HepG2 (cell line): ENCODE measurements at regions not wholly inside any gene's neighbourhood (a gene's known extent, or its start where the extent isn't known, plus 50 kb on each side); places are given as distances from the start of the nearest gene placed in this dataset.

Source experiments
- ATAC-seq: fragments of 200-7000 bp; cut with Tn5 transposase; 3 replicates; pipeline ENCODE4 v1.9.1; 2020; ENCODE audit warnings: mild to moderate bottlenecking, moderate library complexity
- BruUV-seq: library from RNA; stranded (reverse); fragments of 400-500 nt; replicated peaks from 2 replicates; lab custom pipeline; 2021; lab: Mats Ljungman, UMichigan
- CTCF ChIA-PET: fragments of 300-600 bp; formaldehyde crosslinking; extraction: SDS; loops from one replicate; lab custom pipeline; 2021; ENCODE audit warnings: low total read pairs, inconsistent platforms, low intra/inter-chr PET ratio; lab: Yijun Ruan, JAX
- POLR2A ChIA-PET: fragments of 350-600 bp; sonication (Branson Sonifier 250); formaldehyde crosslinking; loops from one replicate; lab custom pipeline; 2020; ENCODE audit warnings: antibody characterized with exemption, inconsistent platforms; lab: Yijun Ruan, JAX
- DNase-seq: peaks from one replicate; pipeline ENCODE4 v3.0.0-alpha.2; 2015; ENCODE audit warnings: low spot score
- FAIRE-seq: peaks from 3 replicates; lab custom pipeline; 2011; peaks lifted over from hg19 to GRCh38; lab: Jason Lieb, UNC
- H2AFZ ChIP-seq: one replicate; pipeline ENCODE4 v1.6.1; 2011; ENCODE audit warnings: low read length, inconsistent platforms
- H3K27ac ChIP-seq: fragments of 300-600 bp; 3 replicates; pipeline ENCODE4 v1.8.0; 2011; ENCODE audit warnings: mixed run types, mild to moderate bottlenecking, mixed read lengths, low read length, inconsistent platforms; ENCODE audit not compliant: insufficient read depth; ENCODE audit errors: extremely low read length
- H3K27me3 ChIP-seq, 2 experiments: fragments of 200-600 bp in 1 of 2; 2 replicates in 1 of 2; 3 replicates in 1 of 2; pipeline versions ENCODE4 v1.6.0 to v1.8.0; 2011; ENCODE audit warnings: low read length in 2 of 2, mild to moderate bottlenecking in 2 of 2, moderate library complexity in 2 of 2, inconsistent platforms in 1 of 2; ENCODE audit not compliant: insufficient read depth in 2 of 2, control insufficient read depth in 1 of 2
- H3K36me3 ChIP-seq, 2 experiments: fragments of 200-600 bp in 1 of 2; replicated peaks in 1 of 2; 2 replicates in 1 of 2; 3 replicates in 1 of 2; pipeline versions ENCODE4 v1.5.1 to v1.8.0; 2011; ENCODE audit warnings: low read length in 2 of 2, inconsistent platforms in 1 of 2; ENCODE audit not compliant: insufficient read depth in 2 of 2, control insufficient read depth in 1 of 2
- H3K4me1 ChIP-seq: 2 replicates; pipeline ENCODE4 v1.5.1; 2012; ENCODE audit warnings: low read length, inconsistent platforms; ENCODE audit not compliant: insufficient read depth
- H3K4me2 ChIP-seq: 2 replicates; pipeline ENCODE4 v1.6.0; 2011; ENCODE audit warnings: low read depth, low read length, inconsistent platforms
- H3K4me3 ChIP-seq, 3 experiments: fragments of 200-600 bp in 1 of 3; sonication (generic), shearing (Covaris generic) in 1 of 3; replicated peaks in 1 of 3; 2 replicates each; pipeline ENCODE4 v1.5.1; 2011 to 2016; ENCODE audit warnings: low read length in 3 of 3, inconsistent platforms in 2 of 3, low read depth in 2 of 3, mild to moderate bottlenecking in 2 of 3, control low read depth in 1 of 3, mixed read lengths in 1 of 3; ENCODE audit not compliant: insufficient read depth in 1 of 3
- H3K79me2 ChIP-seq: one replicate; pipeline ENCODE4 v1.6.1; 2011; ENCODE audit warnings: low read length, inconsistent platforms; ENCODE audit not compliant: insufficient read depth
- H3K9ac ChIP-seq: 2 replicates; pipeline ENCODE4 v1.6.0; 2011; ENCODE audit warnings: mild to moderate bottlenecking, low read depth, low read length, inconsistent platforms; ENCODE audit not compliant: insufficient read depth
- H3K9me3 ChIP-seq: 2 replicates; pipeline ENCODE4 v1.5.1; 2012; ENCODE audit warnings: mild to moderate bottlenecking, low read length
- H4K20me1 ChIP-seq: 2 replicates; pipeline ENCODE4 v1.6.0; 2011; ENCODE audit warnings: inconsistent platforms, mild to moderate bottlenecking, low read length, moderate library complexity; ENCODE audit not compliant: insufficient read depth
- BCL3 ChIP-seq: sonication (generic); formaldehyde crosslinking; IDR thresholded peaks from 2 replicates; pipeline ENCODE4 v1.5.1; 2020; ENCODE audit warnings: mild to moderate bottlenecking, missing genetic modification reagents, moderate library complexity
- MAFF ChIP-seq: IDR thresholded peaks from 2 replicates; pipeline ENCODE4 v1.6.1; 2011; ENCODE audit warnings: low read depth, low read length, improper control_type of control experiment
- MAFK ChIP-seq, 2 experiments: IDR thresholded peaks in 1 of 2; conservative IDR thresholded peaks in 1 of 2; 2 replicates each; pipeline ENCODE4 v1.6.1; 2011; ENCODE audit warnings: improper control_type of control experiment in 2 of 2, low read length in 2 of 2
- PAF1 ChIP-seq: IDR thresholded peaks from 2 replicates; pipeline ENCODE4 v1.6.1; 2016; ENCODE audit warnings: missing genetic modification reagents, missing compliant biosample characterization
- PRPF4 ChIP-seq: fragments of 200-400 bp; formaldehyde crosslinking; IDR thresholded peaks from 2 replicates; pipeline ENCODE4 v1.6.1; 2016; ENCODE audit warnings: low read length, low read depth; ENCODE audit not compliant: poor library complexity, severe bottlenecking
- SNAPC4 ChIP-seq: sonication (generic); formaldehyde crosslinking; IDR thresholded peaks from 2 replicates; pipeline ENCODE4 v1.4.0; 2020; ENCODE audit warnings: mild to moderate bottlenecking, missing genetic modification reagents
- SRSF4 ChIP-seq: fragments of 200-400 bp; formaldehyde crosslinking; IDR thresholded peaks from one replicate; pipeline ENCODE4 v1.6.1; 2018; ENCODE audit warnings: mild to moderate bottlenecking, low read depth, low read length, moderate library complexity; ENCODE audit not compliant: poor library complexity, severe bottlenecking
- TERF1 ChIP-seq: sonication (generic); formaldehyde crosslinking; IDR thresholded peaks from 2 replicates; pipeline ENCODE4 v1.8.0; 2022; ENCODE audit warnings: mild to moderate bottlenecking, missing genetic modification reagents, moderate library complexity
- ZNF230 ChIP-seq: sonication (generic); formaldehyde crosslinking; IDR thresholded peaks from 2 replicates; pipeline ENCODE4 v1.4.0; 2020; ENCODE audit warnings: mild to moderate bottlenecking, missing genetic modification reagents
- ZNF335 ChIP-seq: sonication (generic); formaldehyde crosslinking; IDR thresholded peaks from 2 replicates; pipeline ENCODE4 v1.4.0; 2020; ENCODE audit warnings: missing genetic modification reagents
- ZSCAN22 ChIP-seq: sonication (generic); formaldehyde crosslinking; IDR thresholded peaks from 2 replicates; pipeline ENCODE4 v1.4.0; 2020; ENCODE audit warnings: mild to moderate bottlenecking, missing genetic modification reagents
- WGBS: methylation state at CpG from one replicate; pipeline ENCODE4 v1.1.6; 2017; ENCODE audit warnings: low lambda C conversion rate; 5-methylcytosine and 5-hydroxymethylcytosine counted together
- in situ Hi-C: cut with HindIII; loops from 2 replicates; pipeline ENCODE4 v1.10.0; 2017; ENCODE audit warnings: low pct_unique_long_range_greater_than_20kb; ENCODE audit not compliant: extremely low pct_ligation_motif_present
- intact Hi-C: fragments of 100-400 bp; cut with micrococcal nuclease; formaldehyde crosslinking; loops from one replicate; pipeline ENCODE4 v1.10.0; 2022; ENCODE audit not compliant: unreplicated experiment
- TF ChIP-seq, protein P1 (sequence below): sonication (generic); formaldehyde crosslinking; IDR thresholded peaks from 2 replicates; pipeline ENCODE4 v1.5.0; 2020; ENCODE audit warnings: mild to moderate bottlenecking, missing genetic modification reagents

GRCh38 chr13:31049083-31049482, 112.6 kb downstream of the HSPH1 start:
- Histone ChIP-seq H3K36me3 (no peaks in the 10 kb centered on the region), H3K4me1 (peaks cover 30% of the 10 kb centered on the region), H3K9ac (no peak overlapping the region), H3K79me2 (no peaks in the 10 kb centered on the region), H3K27me3 (peaks cover 0 to 10% of the 10 kb centered on the region in 2 experiments; a peak in 2 of 5 replicates), H3K9me3 (no peaks in the 10 kb centered on the region), H4K20me1 (no peaks in the 10 kb centered on the region), H2AFZ (no peak overlapping the region), H3K4me2 (no peak overlapping the region), H3K27ac (no peak overlapping the region), H3K4me3 (no peak overlapping the region)
- no peak for FAIRE-seq
- ChIA-PET CTCF (no interaction called here), POLR2A (no interaction called here)
- no TSS peak for BruUV-seq
- DNase-seq: no peak
- in situ Hi-C loops (loop anchor here (10.0 kb wide), 3 partner anchors 194 to 434 kb away; partner anchors contain the start of gene USPL1), intact Hi-C loops (loop anchor here (10.0 kb wide), 1 partner anchor 374 kb away; no protein-coding TSS in a partner anchor)
- TF ChIP-seq SRSF4 (no peak), ZSCAN22 (CRISPR knock-in tag) (no peak), PRPF4 (no peak), SNAPC4 (no peak), PAF1 (no peak), ZNF335 (no peak), MAFK (conservative IDR thresholded peaks at IDR 0.05 in 1 of 2, IDR thresholded peaks at IDR 0.05 in 1 of 2; ENCODE audit: low read length in 2 of 2) (peak; percentile 60 to 73), TERF1 (CRISPR knock-in tag) (no peak), BCL3 (CRISPR knock-in tag) (no peak), ZNF230 (CRISPR knock-in tag) (no peak), MAFF (peak; percentile 71)
- TF ChIP-seq, protein P1, sequence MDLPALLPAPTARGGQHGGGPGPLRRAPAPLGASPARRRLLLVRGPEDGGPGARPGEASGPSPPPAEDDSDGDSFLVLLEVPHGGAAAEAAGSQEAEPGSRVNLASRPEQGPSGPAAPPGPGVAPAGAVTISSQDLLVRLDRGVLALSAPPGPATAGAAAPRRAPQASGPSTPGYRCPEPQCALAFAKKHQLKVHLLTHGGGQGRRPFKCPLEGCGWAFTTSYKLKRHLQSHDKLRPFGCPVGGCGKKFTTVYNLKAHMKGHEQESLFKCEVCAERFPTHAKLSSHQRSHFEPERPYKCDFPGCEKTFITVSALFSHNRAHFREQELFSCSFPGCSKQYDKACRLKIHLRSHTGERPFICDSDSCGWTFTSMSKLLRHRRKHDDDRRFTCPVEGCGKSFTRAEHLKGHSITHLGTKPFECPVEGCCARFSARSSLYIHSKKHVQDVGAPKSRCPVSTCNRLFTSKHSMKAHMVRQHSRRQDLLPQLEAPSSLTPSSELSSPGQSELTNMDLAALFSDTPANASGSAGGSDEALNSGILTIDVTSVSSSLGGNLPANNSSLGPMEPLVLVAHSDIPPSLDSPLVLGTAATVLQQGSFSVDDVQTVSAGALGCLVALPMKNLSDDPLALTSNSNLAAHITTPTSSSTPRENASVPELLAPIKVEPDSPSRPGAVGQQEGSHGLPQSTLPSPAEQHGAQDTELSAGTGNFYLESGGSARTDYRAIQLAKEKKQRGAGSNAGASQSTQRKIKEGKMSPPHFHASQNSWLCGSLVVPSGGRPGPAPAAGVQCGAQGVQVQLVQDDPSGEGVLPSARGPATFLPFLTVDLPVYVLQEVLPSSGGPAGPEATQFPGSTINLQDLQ (CRISPR knock-in tag): no peak
- WGBS: 42% methylated on average over 4 of the region's 4 CpGs
- no peak for ATAC-seq
